Putamen (tissue), 1 donor: ENCODE measurements at regions not wholly inside any gene's neighbourhood (a gene's known extent, or its start where the extent isn't known, plus 50 kb on each side); places are given as distances from the start of the nearest gene placed in this dataset.

ENCODE experiments used
- DNase-seq: peaks from one replicate; pipeline ENCODE4 v3.0.0-alpha.2; 2016; ENCODE audit warnings: low spot score

DNA sequence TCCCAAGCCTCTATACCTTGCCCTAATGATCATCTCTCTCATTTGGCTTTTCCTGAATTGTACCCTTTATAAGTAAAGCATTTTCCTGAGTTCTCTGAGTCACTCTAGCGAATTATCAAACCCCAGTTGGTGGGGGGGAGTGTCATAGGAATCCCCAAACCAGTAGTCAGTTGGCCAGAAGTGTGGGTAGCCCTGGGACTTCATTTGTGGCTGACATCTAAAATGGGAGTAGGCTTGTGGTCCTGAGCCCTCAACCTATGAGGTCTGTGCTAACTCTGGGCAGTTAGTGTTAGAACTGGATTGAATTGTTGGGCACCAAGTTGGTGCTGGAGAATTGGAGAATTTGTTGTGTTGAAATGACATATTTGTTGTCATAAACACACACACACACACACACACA lies 91.3 kb downstream of the BBS10 start:
- no peak for DNase-seq

DNA sequence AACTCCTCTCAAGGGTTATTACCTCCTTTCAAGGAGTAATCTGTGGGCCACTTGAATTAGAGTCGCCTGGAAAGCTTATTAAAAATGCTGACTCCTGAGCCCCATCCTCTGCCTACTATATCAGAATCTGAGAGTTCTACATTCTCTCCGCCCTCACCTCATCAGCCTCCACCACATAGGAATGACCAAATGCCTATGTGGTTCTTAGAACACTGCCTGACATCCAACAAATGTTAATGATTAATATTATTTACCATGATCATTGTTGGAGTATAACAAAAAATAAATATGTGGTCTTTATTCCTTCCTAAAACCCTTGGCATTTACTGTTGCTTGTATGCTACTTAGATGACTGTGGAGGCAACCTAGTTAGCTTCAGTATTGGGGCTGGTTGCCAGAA lies 91.9 kb downstream of the BBS10 start:
- DNase-seq = no peak

DNA sequence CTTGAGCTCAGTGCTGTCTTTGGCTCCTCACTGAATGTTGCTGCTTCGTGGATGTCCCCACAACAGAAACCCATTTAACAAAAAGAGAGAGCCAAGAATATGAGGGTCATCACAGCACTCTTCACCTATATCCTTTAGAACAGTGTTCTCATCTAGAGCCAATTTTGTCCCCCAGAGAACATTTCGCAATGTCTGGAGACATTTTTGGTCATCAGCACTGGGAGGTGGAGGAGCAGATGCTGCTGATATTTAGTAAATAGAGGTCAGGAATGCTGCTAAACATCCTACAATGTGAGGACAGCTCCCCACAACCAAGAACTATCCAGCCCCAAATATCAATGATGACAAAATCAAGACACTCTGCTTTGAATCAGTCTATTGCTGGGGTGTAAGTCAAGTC lies 92.5 kb downstream of the BBS10 start:
- DNase-seq = no peak

DNA sequence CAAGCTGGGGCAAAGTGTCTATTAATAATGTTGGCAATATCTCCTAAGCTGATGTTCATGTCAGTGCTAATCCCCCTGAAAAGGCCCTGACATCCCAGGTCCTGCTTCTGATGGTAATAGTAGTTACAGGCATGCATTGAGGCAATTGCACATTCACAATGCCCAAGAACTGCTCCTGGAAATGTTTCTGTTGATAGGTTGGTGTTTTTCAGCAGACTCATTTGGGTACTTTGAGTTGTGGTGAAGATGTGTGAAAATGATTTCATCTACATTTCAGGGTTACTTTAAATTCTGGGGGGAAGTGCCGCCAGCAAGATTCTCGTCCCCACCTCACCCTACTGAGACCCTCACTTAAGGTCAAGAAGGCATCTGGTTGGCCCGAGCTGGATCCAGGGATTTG lies 92.9 kb downstream of the BBS10 start:
- no peak for DNase-seq

DNA sequence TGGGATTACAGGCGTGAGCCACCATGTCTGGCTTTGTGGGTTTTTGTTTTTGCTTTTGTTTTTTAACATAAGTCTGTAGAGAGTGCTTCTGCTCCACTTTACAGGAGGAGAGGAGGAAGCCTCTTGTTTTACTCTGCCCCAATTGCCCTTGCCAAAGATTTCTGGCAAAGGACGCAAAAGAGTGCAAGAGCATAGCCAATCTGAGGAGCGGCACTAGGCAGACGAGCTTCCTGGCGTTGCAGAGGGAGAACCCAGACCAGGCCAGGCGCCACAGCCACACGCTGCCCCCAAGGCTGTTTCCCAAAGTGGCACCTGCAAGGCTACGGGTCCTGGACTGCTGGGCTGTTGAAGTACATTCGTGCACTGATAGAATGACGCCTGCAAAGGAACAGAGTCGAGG lies 96.2 kb downstream of the BBS10 start:
- no peak for DNase-seq

DNA sequence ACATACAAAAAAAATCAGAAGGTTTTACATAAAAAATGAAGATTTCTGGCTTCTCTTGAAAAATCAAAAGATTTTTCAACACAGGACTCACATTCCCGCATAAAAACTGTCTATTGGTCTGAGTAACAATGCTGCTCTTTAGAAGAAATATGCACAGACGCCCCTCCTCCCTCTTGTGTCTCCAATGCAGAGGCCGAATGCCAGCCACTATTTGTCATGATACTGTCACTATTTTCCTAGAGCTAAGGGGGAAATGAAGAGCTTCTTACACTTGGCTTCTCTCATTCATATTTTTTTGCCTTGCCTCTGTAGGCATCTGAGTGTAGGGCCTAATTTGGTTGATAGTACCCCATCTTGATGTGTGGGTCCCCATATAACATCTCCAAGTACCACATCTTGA lies 98.0 kb downstream of the BBS10 start:
- DNase-seq = no peak

DNA sequence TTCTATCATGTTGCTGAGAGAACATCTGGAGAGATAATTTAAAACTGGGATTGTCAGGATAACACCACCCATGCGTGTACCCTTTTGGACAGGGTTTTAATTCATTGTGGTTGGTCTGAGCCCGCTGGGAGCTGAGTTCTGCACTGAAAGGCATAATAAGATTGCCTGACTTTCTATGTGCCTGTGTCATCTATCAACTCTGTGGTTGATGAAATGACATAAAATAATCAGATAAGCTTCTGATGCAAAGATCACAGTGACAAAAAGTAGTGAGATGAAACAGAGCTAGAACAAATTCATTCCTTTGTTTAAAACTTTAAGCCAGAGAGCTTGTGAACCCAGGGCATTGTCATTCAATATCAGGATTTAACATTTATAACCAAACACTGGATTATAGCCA lies 98.7 kb downstream of the BBS10 start:
- DNase-seq = no peak

DNA sequence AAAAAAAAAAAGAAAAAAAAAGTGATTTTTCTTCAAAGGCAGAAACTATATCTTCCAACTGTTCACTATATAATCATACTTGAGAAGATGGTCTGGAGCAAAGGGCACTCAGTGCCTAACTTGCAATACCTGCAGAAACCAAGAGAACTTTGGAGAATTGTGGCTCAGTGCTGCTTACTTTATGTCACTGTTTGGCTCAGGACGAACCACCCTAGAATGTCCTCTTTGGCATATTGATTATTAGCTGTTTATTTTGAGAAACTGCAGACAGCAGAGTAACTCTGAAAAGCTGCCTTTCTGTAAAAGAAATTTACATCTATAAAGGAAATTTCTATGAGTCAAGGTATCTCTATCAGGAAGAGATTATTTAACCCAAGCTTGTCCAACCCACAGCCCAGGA lies 100.2 kb downstream of the BBS10 start:
- no peak for DNase-seq

DNA sequence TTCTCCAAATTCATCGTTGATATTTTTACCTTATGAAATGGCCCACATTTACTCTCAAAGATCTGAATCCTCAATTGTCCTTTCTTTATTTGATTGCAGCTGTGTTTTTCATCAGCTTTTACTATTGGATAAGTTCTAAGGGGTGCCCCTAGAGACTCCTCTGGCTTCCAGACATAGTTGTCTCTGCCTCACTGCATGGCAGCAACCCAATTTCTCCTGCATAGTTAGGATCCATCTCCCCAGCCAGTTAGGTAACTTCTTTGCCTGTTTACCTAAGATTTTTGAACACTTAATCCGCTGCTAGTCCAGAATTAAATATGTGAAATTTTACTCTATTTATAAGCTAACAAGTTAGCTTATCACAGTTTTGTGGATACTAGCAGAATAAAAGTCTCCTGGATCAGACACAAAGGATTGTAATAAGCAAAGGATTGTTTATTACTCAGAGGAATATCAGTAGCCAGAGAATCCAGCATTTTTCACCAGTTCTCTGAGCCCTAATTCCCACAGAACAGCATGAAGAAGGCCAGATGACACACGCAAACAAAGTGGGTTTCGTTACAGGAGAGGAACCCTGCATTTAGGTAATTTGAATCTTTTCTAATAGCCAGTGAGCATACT lies 101.1 kb downstream of the BBS10 start:
- no peak for DNase-seq

DNA sequence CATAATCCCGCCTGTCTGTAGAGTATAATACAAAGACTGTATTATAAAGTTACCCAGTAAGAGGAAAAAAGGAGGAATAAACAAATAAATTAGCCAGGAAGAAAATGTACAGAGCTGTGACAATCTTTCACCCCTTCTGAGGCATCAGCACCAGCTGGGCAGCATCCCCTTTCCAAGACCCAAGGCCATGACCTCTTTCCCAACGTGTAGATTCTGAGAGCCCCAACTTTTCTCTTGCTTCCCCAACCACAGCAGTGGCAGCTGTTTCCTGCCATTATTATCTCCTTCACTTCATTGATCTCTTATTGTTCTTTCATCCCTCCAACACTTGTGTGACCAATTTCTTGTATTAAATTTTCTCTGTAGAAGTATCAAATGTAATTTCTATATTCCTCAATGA lies 101.6 kb downstream of the BBS10 start:
- no peak for DNase-seq

DNA sequence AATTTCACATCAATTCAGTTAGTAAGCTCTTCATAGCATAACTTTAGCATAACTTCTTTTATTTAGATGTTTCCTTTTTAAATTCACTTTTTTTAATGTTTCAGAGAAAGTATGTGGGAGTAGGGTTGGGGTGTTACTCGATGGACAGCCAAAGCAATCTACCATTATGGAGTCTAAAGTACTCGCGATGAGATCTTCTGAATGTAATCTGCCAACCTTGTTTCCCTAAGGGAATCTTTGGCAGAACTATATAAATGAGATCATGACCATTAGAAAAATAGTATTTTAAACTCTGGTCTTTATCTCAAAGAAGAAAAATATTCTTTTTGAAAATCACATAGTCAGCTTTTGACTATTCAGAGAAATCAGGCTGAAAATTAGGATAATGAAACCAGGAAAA lies 103.9 kb downstream of the BBS10 start:
- no peak for DNase-seq

DNA sequence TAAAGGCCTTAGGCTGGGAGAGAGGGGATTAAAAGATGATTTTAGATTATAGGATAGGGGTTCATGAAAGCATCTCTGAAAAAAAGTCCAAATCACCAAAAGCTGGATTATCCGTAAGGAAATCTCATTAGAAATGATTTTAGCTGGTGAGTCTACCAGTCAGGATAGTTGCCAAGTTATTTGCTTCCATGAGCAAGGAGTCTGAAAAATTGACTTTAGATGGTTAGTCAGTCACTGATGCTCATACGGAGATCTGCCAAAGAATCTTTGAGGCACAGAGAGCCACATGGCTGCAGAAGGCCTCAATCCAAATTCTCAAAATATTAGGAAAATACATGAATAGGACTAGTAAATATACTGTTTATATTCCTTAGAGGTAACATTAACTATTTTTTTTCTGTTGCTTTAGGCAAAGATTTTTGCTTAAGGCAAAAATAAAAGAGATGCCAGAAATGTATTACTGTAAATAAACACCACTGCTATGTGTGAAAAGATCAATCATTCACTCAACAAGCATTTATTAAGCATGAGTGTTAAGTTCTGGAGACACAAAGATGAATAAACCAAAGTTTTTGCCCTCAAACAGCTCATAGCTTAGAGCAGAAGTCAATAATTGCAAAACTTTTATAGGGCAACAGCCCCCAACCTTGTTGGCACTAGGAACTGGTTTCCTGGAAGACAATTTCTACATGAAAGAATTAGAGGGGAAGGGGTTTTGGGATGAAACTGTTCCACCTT lies 105.2 kb downstream of the BBS10 start:
- DNase-seq = no peak

DNA sequence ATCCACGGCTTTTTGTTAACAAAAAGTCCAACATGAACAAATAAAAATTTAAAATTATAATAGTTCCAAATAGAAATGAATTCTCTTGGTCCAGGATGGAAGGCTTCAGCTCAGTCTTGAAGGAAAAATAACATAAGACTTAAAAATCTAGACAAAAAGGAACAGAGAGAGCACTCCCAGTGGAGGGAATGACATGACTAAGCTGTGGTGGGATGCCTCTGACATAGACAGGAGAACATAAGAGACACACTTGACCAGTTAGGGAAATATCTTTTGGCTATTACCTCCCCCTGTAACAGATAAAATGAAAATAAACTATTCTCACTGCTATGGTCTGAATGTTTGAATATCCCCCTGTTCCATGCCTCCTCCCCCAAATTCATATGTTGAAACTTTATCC lies 106.8 kb downstream of the BBS10 start:
- no peak for DNase-seq

DNA sequence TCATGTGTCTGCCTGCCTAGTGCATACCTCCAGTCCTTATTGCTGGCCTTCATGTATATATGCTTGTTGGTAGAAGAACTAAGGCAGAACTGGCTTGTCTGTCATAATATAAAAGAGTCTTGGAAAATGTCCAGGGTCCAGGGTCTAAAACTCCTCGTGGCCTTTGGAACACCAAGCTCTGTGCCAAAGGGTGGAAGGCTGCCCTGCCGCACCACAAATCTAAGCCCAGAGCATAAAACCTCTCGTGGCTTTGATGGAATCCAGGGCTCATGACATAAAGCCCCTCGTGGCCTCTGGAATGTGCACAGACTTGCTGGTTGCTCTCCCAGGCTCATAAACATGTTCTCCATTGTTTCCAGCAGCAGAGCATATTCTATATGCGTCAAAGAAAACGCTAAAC lies 107.9 kb downstream of the BBS10 start:
- no peak for DNase-seq

DNA sequence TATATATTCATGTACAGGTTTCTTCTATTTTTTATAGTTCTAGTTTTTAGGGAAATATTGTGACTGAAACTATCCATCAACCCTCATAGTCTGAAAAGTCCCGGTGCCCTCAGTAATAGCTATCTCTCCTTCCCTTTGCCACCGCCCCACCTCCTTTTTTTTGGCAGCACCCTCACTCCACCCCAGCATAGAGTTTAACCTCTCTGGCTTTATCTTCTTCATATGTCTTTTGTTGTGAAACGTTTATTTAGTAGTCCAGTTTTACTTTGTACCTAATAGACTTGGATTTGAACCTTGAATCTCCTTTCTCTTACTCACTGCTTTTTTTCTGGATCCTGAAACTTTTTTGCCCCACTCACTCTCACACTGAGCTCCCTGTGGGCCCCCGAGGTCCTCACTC lies 109.5 kb downstream of the BBS10 start:
- DNase-seq = no peak

DNA sequence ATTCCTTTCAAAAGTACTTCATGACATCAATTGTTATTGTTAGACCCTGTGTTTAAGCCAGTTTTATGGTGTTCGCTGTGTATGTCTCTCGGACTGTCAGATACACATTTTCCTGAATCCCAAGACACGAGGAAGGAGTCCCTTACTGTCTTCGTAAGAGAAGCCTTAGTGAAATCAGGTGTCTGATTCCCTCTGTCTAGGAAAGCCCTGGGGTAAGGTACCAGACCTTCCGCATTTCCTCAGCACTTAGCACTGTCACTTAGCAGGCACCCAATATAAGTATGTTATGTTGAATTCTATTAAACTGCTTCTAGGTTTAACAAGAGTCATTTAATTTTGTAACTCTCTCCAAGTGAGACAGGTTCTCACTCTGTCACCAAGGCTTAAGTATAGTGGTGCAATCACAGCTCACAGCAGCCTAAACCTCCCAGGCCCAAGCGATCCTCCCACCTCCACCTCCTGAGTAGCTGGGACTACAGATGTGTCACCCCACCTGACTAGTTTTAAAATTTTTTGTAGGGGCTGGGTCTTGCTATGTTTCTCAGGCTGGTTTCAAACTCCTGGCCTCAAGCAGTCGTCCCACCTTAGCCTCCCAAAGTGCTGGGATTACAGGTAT lies 111.0 kb downstream of the BBS10 start:
- DNase-seq = no peak

DNA sequence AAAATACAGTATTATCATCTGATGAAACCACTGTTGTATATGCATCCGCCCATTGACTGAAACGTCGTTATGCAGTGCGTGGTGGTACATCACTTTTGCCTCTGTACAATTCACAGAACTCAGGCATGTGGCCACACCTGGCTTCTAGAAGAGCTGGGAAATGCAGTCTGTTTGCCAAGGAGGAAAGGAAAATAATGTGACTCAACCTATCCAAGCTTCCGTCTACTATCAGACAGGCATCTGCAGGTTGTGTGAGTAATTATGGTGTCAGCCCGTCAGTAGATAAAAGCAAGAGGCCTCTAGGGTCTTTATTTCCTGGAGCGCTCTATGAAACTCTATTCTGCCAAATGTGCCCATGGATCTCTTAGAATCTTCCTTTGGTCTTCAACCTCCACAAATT lies 111.6 kb downstream of the BBS10 start:
- DNase-seq = no peak

DNA sequence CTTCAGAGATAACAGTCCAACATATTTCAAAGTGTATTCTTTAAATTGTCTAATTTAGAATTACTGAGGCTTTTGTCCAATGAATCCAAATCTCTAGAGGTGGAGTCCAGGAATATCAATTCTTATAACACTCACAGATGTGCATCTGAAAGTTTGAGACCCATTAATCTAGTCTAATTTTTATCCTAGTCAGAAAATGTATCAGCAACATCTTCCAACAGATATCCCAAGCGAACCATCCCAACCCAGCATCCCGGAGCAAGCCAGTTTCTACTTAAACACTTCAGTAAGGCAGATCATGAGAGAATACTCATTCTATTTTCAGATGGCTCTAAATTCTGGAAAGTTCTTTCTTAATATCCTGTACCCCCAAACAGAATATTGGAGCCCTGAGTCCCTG lies 113.5 kb downstream of the BBS10 start:
- no peak for DNase-seq

DNA sequence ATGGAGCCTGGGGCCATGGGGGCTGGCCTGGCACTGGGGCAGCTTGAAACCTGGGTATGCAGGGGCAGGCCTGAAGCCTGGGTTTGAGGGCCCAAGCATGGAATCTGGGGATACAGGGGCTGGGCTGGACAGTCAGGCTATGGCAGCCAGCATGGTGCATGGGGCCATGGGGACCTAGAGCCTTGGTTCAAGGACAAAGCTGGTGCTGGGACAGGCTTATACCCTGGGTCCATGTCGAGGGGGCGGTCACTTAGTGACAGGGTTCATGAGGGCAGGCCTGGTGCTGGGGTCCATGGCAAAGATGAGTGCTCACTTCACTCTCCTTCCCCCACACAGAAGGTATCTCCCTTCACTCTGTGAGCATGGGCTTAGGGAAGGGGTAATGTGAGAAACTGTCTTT lies 116.2 kb downstream of the BBS10 start:
- DNase-seq = no peak

DNA sequence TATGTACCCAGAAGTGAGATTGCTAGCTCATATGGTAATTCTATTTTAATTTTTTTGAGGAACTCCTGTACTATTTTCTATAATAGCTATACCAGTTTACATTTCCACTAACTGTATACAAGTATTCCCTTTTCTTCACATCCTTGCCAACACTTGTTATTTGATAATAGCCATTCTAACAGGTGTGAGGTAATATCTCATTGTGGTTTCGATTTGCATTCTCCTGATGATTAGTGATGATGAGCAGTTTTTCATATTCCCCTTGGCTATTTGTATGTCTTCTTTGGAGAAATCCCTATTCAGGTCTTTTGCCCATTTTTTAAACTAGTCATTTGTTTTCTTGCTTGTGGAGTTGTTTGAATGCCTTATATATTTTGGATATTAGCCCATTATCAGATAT lies 121.3 kb downstream of the BBS10 start:
- no peak for DNase-seq

DNA sequence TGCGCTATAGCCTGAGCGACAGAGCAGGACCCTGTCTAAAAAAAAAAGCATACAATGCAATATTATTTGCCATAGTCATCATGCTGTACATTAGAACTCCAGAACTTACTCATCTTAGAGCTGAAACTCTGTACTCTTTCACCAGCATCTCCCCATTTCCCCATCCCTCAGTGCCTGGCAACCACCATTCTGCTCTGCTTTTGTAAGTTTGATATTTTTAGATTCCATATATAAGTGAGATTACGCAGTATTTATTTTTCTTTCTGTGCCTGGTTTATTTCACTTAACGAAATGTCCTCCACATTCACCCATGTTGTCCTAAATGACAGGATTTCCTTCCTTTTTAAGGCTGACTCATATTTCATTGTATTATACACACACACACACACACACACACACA lies 121.8 kb downstream of the BBS10 start:
- no peak for DNase-seq

DNA sequence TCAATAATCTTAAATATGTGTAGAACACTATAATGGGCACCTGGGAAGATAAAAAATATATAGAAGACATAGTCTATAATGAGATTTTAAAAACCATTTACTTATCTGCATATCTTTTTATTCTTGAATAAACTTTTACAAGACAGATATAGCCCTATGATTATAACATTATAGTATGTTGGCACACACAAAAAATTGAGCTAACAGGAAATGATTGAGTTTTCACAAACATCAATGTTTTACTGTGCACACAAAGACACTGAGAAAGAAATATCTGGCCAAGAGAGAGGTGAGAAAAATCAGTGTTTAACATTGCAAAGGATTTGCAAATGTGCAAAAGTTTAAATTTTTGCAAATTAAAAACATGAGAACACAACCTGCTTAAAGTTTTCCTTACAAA lies 124.3 kb downstream of the BBS10 start:
- DNase-seq = no peak

DNA sequence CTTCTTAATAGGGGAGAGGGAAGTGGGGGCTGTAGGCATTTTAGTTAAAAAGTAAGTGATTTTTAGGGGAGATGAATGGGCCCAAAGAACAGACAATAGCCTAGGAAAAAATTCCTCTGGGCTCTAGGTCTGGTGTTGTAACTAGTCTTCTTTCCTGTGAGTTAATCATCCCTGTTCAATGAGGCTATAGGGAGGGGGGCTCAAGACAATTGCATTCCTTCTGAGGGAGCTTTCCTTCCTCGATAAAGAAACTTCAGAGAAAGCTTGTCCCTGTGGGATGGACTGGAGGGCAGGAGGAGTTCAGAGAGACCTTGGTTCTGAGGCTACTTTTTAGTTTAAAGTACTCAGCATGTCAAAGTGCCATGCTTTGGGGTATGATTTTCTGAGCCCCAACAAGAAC lies 127.2 kb downstream of the BBS10 start:
- no peak for DNase-seq

DNA sequence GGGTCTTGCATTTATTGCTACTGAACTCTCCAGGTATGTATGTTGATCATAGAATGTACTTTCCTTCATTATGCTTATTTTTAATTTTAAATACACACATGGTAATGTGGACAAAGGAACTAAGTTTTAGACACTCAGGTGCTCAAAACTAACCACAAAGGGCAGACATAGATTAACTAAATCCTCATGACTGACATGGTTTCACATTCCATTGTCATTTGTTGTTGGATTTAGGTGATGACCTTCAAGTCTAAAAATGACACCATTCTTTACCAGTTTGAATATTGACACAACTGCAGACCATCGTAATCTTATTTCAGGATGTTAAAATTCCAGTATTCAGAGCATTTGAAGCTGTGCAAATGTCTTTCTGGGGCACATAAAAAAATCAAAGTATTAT lies 128.4 kb downstream of the BBS10 start:
- DNase-seq = no peak
